Chondrocyte (in vitro differentiated cells): ENCODE measurements at regions not wholly inside any gene's neighbourhood (a gene's known extent, or its start where the extent isn't known, plus 50 kb on each side); places are given as distances from the start of the nearest gene placed in this dataset.

Source experiments
- DNase-seq: peaks from one replicate; pipeline ENCODE4 v3.0.0; 2021; ENCODE audit warnings: mixed read lengths, low spot score
- H3K27ac Mint-ChIP-seq: one replicate; pipeline ENCODE4 v1.8.0; 2021; ENCODE audit warnings: mild to moderate bottlenecking, moderate library complexity, mixed read lengths; ENCODE audit not compliant: unreplicated experiment
- H3K27me3 Mint-ChIP-seq: 2 replicates; pipeline ENCODE4 v1.8.0; 2021; ENCODE audit warnings: low read depth, mixed read lengths
- H3K36me3 Mint-ChIP-seq: 2 replicates; pipeline ENCODE4 v1.8.0; 2021; ENCODE audit warnings: low read depth, mixed read lengths
- H3K4me1 Mint-ChIP-seq: 2 replicates; pipeline ENCODE4 v1.8.0; 2021; ENCODE audit warnings: low read depth, mild to moderate bottlenecking, mixed read lengths
- H3K4me3 Mint-ChIP-seq: one replicate; pipeline ENCODE4 v1.8.0; 2021; ENCODE audit warnings: mild to moderate bottlenecking, moderate library complexity, mixed read lengths; ENCODE audit not compliant: unreplicated experiment
- H3K9me3 Mint-ChIP-seq: 2 replicates; pipeline ENCODE4 v1.8.0; 2021; ENCODE audit warnings: low read depth, mixed read lengths
- TF ChIP-seq, protein P1 (sequence below): fragments of 200-600 bp; sonication (generic); IDR thresholded peaks from 2 replicates; pipeline ENCODE4 v1.5.0; 2021; ENCODE audit warnings: antibody characterized with exemption, mild to moderate bottlenecking, moderate library complexity

DNA sequence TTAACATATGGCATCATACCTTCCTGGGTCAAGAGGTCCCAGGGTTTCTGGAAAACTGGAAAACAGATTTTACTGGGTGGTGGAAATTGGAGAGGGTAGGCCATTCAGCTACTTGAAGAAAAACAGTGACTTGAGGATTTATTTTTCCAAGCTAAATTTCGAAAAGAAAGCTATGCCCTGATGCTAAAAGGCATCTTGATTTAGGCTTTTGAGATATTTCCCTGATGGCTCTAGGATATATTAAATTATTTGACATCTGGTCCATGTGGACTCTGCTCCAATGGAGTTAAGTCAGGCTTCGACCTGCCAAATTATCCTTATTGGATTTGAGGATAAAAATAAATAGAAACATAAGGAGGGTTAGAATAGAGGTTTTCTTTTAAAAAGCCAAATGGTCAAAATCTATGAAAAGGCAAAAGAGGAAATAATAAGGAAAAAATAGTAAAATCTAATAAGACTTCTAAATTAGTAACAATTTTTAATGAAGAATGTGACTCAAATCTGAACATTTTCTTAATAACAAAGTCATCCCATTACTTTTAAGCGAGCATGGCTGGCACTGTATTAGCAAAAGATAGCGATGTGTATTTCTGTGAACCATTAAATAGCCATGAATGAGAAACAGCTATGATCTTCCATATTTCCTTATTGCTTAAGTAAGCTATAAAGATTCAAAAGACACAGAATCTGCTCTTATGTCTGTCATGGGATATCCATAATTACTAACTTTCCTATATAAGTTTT is 190.0 kb upstream of the MIR17HG start:
- DNase-seq, result no peak
- H3K27ac Mint-ChIP-seq, result no peak overlapping the region
- H3K4me1 Mint-ChIP-seq, result peaks cover 16% of the 10 kb centered on the region
- H3K4me3 Mint-ChIP-seq, result no peak overlapping the region
- TF ChIP-seq, protein P1, sequence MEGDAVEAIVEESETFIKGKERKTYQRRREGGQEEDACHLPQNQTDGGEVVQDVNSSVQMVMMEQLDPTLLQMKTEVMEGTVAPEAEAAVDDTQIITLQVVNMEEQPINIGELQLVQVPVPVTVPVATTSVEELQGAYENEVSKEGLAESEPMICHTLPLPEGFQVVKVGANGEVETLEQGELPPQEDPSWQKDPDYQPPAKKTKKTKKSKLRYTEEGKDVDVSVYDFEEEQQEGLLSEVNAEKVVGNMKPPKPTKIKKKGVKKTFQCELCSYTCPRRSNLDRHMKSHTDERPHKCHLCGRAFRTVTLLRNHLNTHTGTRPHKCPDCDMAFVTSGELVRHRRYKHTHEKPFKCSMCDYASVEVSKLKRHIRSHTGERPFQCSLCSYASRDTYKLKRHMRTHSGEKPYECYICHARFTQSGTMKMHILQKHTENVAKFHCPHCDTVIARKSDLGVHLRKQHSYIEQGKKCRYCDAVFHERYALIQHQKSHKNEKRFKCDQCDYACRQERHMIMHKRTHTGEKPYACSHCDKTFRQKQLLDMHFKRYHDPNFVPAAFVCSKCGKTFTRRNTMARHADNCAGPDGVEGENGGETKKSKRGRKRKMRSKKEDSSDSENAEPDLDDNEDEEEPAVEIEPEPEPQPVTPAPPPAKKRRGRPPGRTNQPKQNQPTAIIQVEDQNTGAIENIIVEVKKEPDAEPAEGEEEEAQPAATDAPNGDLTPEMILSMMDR, result no peak
- peaks cover 2% of the 10 kb centered on the region for H3K27me3 Mint-ChIP-seq
- no peaks in the 10 kb centered on the region for H3K36me3 Mint-ChIP-seq
- peaks cover 3% of the 10 kb centered on the region for H3K9me3 Mint-ChIP-seq

DNA sequence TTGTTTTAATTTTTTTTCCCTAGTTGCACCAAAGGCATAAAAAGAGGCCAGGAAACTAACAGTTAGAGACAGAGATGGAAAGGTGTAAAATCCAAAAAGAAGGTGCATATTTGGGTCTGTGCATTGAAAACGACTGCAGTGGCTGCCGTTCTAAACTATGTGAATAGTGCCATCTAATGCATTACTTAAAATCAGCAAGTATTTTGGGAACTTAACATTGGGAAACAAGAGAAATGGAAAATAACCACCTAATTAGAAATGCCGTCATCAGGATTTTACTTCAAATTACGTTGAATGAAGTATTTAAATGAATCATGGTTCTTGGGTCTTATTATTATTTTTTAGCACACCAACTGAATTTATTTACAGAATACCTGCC is 189.5 kb upstream of the MIR17HG start:
- Mint-ChIP-seq H3K4me3 (no peak overlapping the region), H3K27me3 (peaks cover 2% of the 10 kb centered on the region), H3K4me1 (peaks cover 16% of the 10 kb centered on the region), H3K36me3 (no peaks in the 10 kb centered on the region), H3K9me3 (peaks cover 3% of the 10 kb centered on the region), H3K27ac (no peak overlapping the region)
- no peak for DNase-seq
- TF ChIP-seq, protein P1, result peak; percentile 88

DNA sequence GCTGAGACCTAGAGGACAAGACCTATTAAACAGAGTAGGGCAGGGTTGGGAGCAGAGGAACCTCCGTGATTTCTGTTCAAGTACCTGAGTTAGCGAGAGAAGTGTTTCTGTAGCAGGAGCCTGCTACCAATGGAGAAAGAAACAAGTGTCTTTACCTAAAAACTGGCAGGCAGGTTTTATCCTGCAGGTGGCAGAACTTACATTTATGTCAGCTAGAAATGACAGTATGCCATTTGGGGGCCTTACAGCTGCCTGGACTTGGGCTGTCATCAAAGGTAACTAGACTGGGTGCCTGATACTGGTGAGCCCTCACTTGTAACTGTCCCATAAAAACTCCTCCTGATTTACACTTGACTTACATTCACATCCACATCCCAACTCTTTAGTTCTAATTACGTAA is 185.3 kb upstream of the MIR17HG start:
- DNase-seq, result no peak
- H3K4me3 Mint-ChIP-seq, result no peak overlapping the region
- H3K9me3 Mint-ChIP-seq, result no peaks in the 10 kb centered on the region
- H3K27ac Mint-ChIP-seq, result no peak overlapping the region
- peaks cover 2% of the 10 kb centered on the region for H3K27me3 Mint-ChIP-seq
- H3K4me1 Mint-ChIP-seq, result no peaks in the 10 kb centered on the region
- TF ChIP-seq, protein P1, result peak; percentile 59
- no peaks in the 10 kb centered on the region for H3K36me3 Mint-ChIP-seq

DNA sequence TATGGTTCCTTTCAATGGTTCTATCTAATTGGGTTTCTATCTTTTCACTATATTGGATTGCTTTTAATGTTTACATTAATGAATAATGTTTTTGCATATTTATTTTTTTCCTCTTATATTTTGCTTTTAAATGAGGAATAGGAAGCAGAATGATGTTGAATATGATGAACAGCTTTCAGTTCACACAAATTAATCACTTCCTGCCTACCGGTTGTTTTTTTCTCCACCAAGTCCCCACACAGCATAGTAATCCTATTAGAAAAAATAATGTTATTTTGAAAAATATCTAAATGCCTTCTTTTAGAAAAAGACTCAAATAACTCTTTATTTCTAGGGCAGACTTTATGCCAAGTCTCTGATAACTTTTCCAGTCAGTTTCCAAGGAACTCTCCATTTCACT is 184.9 kb upstream of the MIR17HG start:
- Mint-ChIP-seq H3K4me1 (no peaks in the 10 kb centered on the region), H3K4me3 (no peak overlapping the region), H3K27ac (no peak overlapping the region), H3K27me3 (peaks cover 2% of the 10 kb centered on the region), H3K9me3 (no peaks in the 10 kb centered on the region), H3K36me3 (no peaks in the 10 kb centered on the region)
- TF ChIP-seq, protein P1, result no peak
- DNase-seq, result no peak

DNA sequence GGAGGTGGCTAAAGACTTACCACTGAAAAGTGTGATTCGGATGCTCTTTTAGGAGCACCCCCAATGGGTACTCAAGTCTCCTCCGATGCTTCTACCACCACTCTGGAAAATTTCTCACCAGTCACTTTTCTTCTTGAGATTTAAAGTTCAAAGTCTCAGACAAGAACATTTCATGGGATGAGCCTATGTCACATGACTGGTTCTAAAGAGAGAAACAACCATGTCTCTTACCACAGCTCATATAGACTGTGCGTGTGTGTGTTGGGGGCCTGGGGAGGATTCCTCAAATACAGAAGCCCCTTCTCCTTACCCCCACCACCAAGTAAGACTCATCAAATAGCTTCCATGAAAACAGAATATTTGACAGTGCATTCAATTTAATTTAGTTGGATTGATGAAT is 181.7 kb upstream of the MIR17HG start:
- Mint-ChIP-seq H3K27me3 (no peaks in the 10 kb centered on the region), H3K9me3 (no peaks in the 10 kb centered on the region), H3K36me3 (no peaks in the 10 kb centered on the region), H3K27ac (no peak overlapping the region), H3K4me3 (no peak overlapping the region), H3K4me1 (no peaks in the 10 kb centered on the region)
- TF ChIP-seq, protein P1, result no peak
- DNase-seq, result no peak
